ENCODE measurements at regions not wholly inside any gene's neighbourhood (a gene's known extent, or its start where the extent isn't known, plus 50 kb on each side); places are given as distances from the start of the nearest gene placed in this dataset.

DNA sequence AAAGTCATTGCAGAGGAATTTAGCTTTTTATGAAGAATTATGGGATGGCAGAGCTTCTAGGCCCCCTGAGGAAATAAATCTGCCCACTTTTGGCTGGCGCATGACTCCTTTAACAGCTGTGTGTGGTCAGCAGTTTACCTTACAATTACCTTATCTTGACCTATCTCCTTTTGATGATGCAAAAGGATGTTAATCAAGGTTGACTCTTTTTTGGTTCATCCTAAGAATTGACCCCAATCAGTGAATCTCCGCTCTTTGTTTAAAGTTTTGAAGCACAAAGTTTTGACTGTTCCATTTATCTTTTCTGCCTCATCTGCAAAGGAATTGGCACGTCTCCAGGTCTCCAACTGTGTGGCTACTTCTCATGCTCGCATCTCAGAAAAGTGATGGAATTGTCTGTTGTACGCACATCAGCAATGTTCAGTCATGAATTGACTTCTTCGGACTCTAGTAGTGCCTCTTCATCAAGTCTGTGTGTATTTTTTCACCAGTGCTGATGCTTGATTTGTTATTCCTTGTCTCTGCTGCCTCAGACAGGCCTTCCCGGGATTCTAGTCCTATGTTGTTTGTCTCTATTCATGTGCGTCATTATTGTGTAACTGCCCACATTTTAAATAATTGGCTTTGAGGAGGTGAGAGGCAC lies 196.2 kb upstream of the CFAP20DC start:
- TF ChIP-seq, protein P1, sequence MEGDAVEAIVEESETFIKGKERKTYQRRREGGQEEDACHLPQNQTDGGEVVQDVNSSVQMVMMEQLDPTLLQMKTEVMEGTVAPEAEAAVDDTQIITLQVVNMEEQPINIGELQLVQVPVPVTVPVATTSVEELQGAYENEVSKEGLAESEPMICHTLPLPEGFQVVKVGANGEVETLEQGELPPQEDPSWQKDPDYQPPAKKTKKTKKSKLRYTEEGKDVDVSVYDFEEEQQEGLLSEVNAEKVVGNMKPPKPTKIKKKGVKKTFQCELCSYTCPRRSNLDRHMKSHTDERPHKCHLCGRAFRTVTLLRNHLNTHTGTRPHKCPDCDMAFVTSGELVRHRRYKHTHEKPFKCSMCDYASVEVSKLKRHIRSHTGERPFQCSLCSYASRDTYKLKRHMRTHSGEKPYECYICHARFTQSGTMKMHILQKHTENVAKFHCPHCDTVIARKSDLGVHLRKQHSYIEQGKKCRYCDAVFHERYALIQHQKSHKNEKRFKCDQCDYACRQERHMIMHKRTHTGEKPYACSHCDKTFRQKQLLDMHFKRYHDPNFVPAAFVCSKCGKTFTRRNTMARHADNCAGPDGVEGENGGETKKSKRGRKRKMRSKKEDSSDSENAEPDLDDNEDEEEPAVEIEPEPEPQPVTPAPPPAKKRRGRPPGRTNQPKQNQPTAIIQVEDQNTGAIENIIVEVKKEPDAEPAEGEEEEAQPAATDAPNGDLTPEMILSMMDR (IDR thresholded peaks at IDR 0.05; ENCODE audit: unreplicated experiment) = no peak
- no peaks in the 10 kb centered on the region for H3K9me3 Mint-ChIP-seq (ENCODE audit: low read depth)
- no peak overlapping the region for H3K27ac Mint-ChIP-seq
- no peaks in the 10 kb centered on the region for H3K27me3 Mint-ChIP-seq
- peaks cover 27% of the 10 kb centered on the region for H3K4me1 Mint-ChIP-seq (ENCODE audit: low read depth)
- H3K4me3 Mint-ChIP-seq (ENCODE audit: low read depth) = no peak overlapping the region
- no peaks in the 10 kb centered on the region for H3K36me3 Mint-ChIP-seq (ENCODE audit: insufficient read depth)
- no peak for DNase-seq (ENCODE audit: low spot score, unreplicated experiment)

- TF ChIP-seq, protein P1 (IDR thresholded peaks at IDR 0.05; ENCODE audit: unreplicated experiment) = no peak
- no peaks in the 10 kb centered on the region for H3K27me3 Mint-ChIP-seq
- no peaks in the 10 kb centered on the region for H3K36me3 Mint-ChIP-seq (ENCODE audit: insufficient read depth)
- H3K9me3 Mint-ChIP-seq (ENCODE audit: low read depth) = no peaks in the 10 kb centered on the region
- no peak overlapping the region for H3K4me3 Mint-ChIP-seq (ENCODE audit: low read depth)
- no peak overlapping the region for H3K27ac Mint-ChIP-seq
- no peak for DNase-seq (ENCODE audit: low spot score, unreplicated experiment)
- H3K4me1 Mint-ChIP-seq (ENCODE audit: low read depth) = peaks cover 29% of the 10 kb centered on the region
Observed at GRCh38 chr3:59245300-59245858, 195.6 kb upstream of the CFAP20DC start.

DNA sequence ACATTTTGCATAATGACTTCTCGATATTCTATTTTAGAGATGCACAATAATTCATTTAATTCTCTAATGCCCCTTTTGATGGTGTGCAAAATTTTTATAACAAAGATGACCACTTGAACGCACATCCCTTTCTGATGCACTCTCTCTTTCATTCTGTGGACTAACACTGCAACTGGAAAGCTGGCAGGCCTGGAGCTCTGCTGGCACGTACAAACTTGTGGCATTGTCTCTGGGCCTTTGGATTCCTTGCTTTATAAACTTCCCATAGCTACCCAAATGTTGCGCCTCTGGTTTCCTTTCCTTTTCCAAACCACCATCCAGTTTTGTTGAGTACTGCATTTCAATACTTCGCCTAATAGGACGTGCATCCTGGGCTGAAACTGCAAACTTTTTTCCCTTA lies 194.5 kb upstream of the CFAP20DC start:
- H3K36me3 Mint-ChIP-seq (ENCODE audit: insufficient read depth) = no peaks in the 10 kb centered on the region
- H3K4me3 Mint-ChIP-seq (ENCODE audit: low read depth) = no peak overlapping the region
- DNase-seq (ENCODE audit: low spot score, unreplicated experiment) = no peak
- no peak overlapping the region for H3K27ac Mint-ChIP-seq
- TF ChIP-seq, protein P1 (IDR thresholded peaks at IDR 0.05; ENCODE audit: unreplicated experiment) = no peak
- peaks cover 25% of the 10 kb centered on the region for H3K4me1 Mint-ChIP-seq (ENCODE audit: low read depth)
- H3K27me3 Mint-ChIP-seq = no peaks in the 10 kb centered on the region
- H3K9me3 Mint-ChIP-seq (ENCODE audit: low read depth) = peaks cover under 1% of the 10 kb centered on the region

GRCh38 chr3:59243476-59243875 lies 193.7 kb upstream of the CFAP20DC start:
- TF ChIP-seq, protein P1 (IDR thresholded peaks at IDR 0.05; ENCODE audit: unreplicated experiment) = no peak
- no peaks in the 10 kb centered on the region for H3K27me3 Mint-ChIP-seq

DNA sequence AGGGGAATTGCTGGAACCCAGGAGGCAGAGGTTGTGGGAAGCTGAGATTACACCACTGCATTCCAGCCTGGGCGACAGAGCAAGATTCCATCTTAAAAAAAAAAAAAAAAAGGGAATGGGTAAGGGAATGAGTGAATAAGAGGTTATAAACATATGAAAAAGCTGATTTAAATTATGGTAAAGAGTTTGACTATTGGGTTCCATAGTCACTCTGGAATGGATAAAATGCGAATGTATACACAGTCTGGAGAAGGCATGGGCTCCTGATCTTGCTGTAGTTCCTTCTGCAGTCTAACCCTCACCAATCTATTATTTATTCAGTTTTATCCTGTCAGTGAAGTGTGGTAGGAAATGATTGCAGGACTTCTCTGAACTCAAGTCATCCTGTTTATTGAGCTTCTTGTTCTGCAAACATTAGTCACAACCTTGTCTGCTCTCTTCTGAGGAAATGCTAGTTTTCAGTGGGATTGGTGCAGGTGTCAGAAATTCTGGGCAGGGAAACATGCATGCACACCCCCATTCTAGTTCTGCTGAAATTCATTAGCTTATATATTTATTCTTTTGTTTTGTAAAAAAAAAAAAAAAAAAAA lies 190.9 kb upstream of the CFAP20DC start:
- no peak overlapping the region for H3K4me3 Mint-ChIP-seq (ENCODE audit: low read depth)
- peaks cover 3% of the 10 kb centered on the region for H3K9me3 Mint-ChIP-seq (ENCODE audit: low read depth)
- no peak for DNase-seq (ENCODE audit: low spot score, unreplicated experiment)
- H3K36me3 Mint-ChIP-seq (ENCODE audit: insufficient read depth) = no peaks in the 10 kb centered on the region
- TF ChIP-seq, protein P1 (IDR thresholded peaks at IDR 0.05; ENCODE audit: unreplicated experiment) = no peak
- peaks cover 9% of the 10 kb centered on the region for H3K4me1 Mint-ChIP-seq (ENCODE audit: low read depth)
- H3K27ac Mint-ChIP-seq = no peak overlapping the region
- H3K27me3 Mint-ChIP-seq = peaks cover 2% of the 10 kb centered on the region

More at GRCh38 chr3:59243476-59243875, 193.7 kb upstream of the CFAP20DC start:
- Mint-ChIP-seq H3K36me3 (ENCODE audit: insufficient read depth) (no peaks in the 10 kb centered on the region), H3K4me1 (ENCODE audit: low read depth) (peaks cover 20% of the 10 kb centered on the region), H3K27ac (no peak overlapping the region), H3K4me3 (ENCODE audit: low read depth) (no peak overlapping the region), H3K9me3 (ENCODE audit: low read depth) (peaks cover 3% of the 10 kb centered on the region)
- no peak for DNase-seq (ENCODE audit: low spot score, unreplicated experiment)

Measured in progenitor cell of endocrine pancreas (in vitro differentiated cells).